GM23338 (cell line): ENCODE measurements at regions not wholly inside any gene's neighbourhood (a gene's known extent, or its start where the extent isn't known, plus 50 kb on each side); places are given as distances from the start of the nearest gene placed in this dataset.

Source experiments
- ATAC-seq: fragments of 200-7000 bp; cut with Tn5 transposase; 3 replicates; pipeline ENCODE4 v1.9.1; 2020
- DNase-seq: peaks from one replicate; pipeline ENCODE4 v3.0.0-alpha.2; 2015; ENCODE audit warnings: low spot score
- H2AFZ ChIP-seq: fragments of 200-600 bp; sonication (generic); 2 replicates; pipeline ENCODE4 v1.8.0; 2016; ENCODE audit warnings: antibody characterized with exemption, mild to moderate bottlenecking, moderate library complexity
- H3F3A ChIP-seq: fragments of 200-600 bp; sonication (generic); replicated peaks from 2 replicates; pipeline ENCODE4 v1.8.0; 2017; ENCODE audit warnings: antibody characterized with exemption, mixed run types, low read depth
- H3K27ac ChIP-seq: fragments of 200-600 bp; sonication (generic); 2 replicates; pipeline ENCODE4 v1.6.1; 2016; ENCODE audit warnings: low read depth
- H3K27me3 ChIP-seq: fragments of 200-600 bp; sonication (generic); 2 replicates; pipeline ENCODE4 v1.8.0; 2016; ENCODE audit warnings: mild to moderate bottlenecking, mixed run types, moderate library complexity; ENCODE audit not compliant: insufficient read depth
- H3K36me3 ChIP-seq: fragments of 200-600 bp; sonication (generic); 2 replicates; pipeline ENCODE4 v1.8.0; 2016; ENCODE audit warnings: mild to moderate bottlenecking; ENCODE audit not compliant: insufficient read depth
- H3K4me1 ChIP-seq: fragments of 200-600 bp; sonication (generic); 2 replicates; pipeline ENCODE4 v1.8.0; 2016; ENCODE audit warnings: mild to moderate bottlenecking, moderate library complexity; ENCODE audit not compliant: insufficient read depth
- H3K4me2 ChIP-seq: fragments of 200-600 bp; sonication (generic); 2 replicates; pipeline ENCODE4 v1.7.1; 2017; ENCODE audit warnings: mixed run types
- H3K4me3 ChIP-seq: fragments of 200-600 bp; sonication (generic); 2 replicates; pipeline ENCODE4 v1.6.1; 2016; ENCODE audit warnings: mixed run types
- H3K79me2 ChIP-seq: fragments of 200-600 bp; sonication (generic); replicated peaks from 2 replicates; pipeline ENCODE4 v1.8.0; 2017; ENCODE audit warnings: mild to moderate bottlenecking; ENCODE audit not compliant: insufficient read depth
- H3K9me2 ChIP-seq: fragments of 200-600 bp; sonication (generic); 2 replicates; pipeline ENCODE4 v1.8.0; 2017; ENCODE audit not compliant: insufficient read depth
- H4K20me1 ChIP-seq: fragments of 200-600 bp; sonication (generic); replicated peaks from 2 replicates; pipeline ENCODE4 v1.8.0; 2017; ENCODE audit warnings: mild to moderate bottlenecking; ENCODE audit not compliant: insufficient read depth
- H3K27ac Mint-ChIP-seq: 2 replicates; pipeline ENCODE4 v1.8.0; 2020; ENCODE audit warnings: inconsistent platforms, mild to moderate bottlenecking, moderate library complexity, mixed read lengths
- H3K27me3 Mint-ChIP-seq: 3 replicates; pipeline ENCODE4 v1.8.0; 2022; ENCODE audit warnings: low read depth, mild to moderate bottlenecking, moderate library complexity, mixed read lengths, inconsistent platforms; ENCODE audit not compliant: insufficient read depth, poor library complexity
- H3K36me3 Mint-ChIP-seq: 3 replicates; pipeline ENCODE4 v1.8.0; 2021; ENCODE audit warnings: low read depth, mild to moderate bottlenecking, inconsistent platforms, moderate library complexity, mixed read lengths
- H3K4me1 Mint-ChIP-seq: 3 replicates; pipeline ENCODE4 v1.8.0; 2020; ENCODE audit warnings: mild to moderate bottlenecking, inconsistent platforms, mixed read lengths
- H3K4me3 Mint-ChIP-seq: 3 replicates; pipeline ENCODE4 v1.8.0; 2021; ENCODE audit warnings: moderate library complexity, mild to moderate bottlenecking, inconsistent platforms, mixed read lengths
- H3K9me3 Mint-ChIP-seq: 3 replicates; pipeline ENCODE4 v1.8.0; 2020; ENCODE audit warnings: moderate library complexity, mild to moderate bottlenecking, inconsistent platforms, mixed read lengths
- CREB1 ChIP-seq: fragments of 250-450 bp; sonication (Bioruptor Pico); IDR thresholded peaks from 2 replicates; pipeline ENCODE4 v1.5.0; 2020; ENCODE audit warnings: low read depth, mild to moderate bottlenecking, moderate library complexity
- CTCF ChIP-seq, 2 experiments: fragments of 200-600 bp in 1 of 2; sonication (generic) in 1 of 2; conservative IDR thresholded peaks; 2 replicates each; pipeline versions ENCODE4 v1.5.1 to v1.6.1; 2016 to 2017; ENCODE audit warnings: antibody characterized with exemption in 2 of 2, low read depth in 2 of 2, mild to moderate bottlenecking in 2 of 2, moderate library complexity in 1 of 2
- EZH2 ChIP-seq: fragments of 200-600 bp; sonication (generic); IDR thresholded peaks from one replicate; pipeline ENCODE4 v1.8.0; 2017; ENCODE audit warnings: antibody characterized with exemption, mild to moderate bottlenecking, low read depth; ENCODE audit not compliant: unreplicated experiment
- EZH2phosphoT487 ChIP-seq: fragments of 200-600 bp; sonication (generic); IDR thresholded peaks from one replicate; pipeline ENCODE4 v1.8.1; 2018; ENCODE audit warnings: antibody characterized with exemption; ENCODE audit not compliant: unreplicated experiment
- JUNB ChIP-seq: IDR thresholded peaks from one replicate; pipeline ENCODE4 v1.6.1; 2016; ENCODE audit warnings: antibody characterized with exemption; ENCODE audit not compliant: unreplicated experiment
- POLR2AphosphoS5 ChIP-seq: IDR thresholded peaks from 2 replicates; pipeline ENCODE4 v1.6.1; 2016; ENCODE audit warnings: antibody characterized with exemption, low read depth
- REST ChIP-seq: IDR thresholded peaks from one replicate; pipeline ENCODE4 v1.6.1; 2018; ENCODE audit warnings: antibody characterized with exemption; ENCODE audit not compliant: unreplicated experiment
- STAT1 ChIP-seq: IDR thresholded peaks from one replicate; pipeline ENCODE4 v1.6.1; 2016; ENCODE audit warnings: antibody characterized with exemption; ENCODE audit not compliant: unreplicated experiment
- ZNF331 ChIP-seq: fragments of 250-450 bp; sonication (Bioruptor Pico); IDR thresholded peaks from 2 replicates; pipeline ENCODE4 v1.5.0; 2020; ENCODE audit warnings: low read depth, mild to moderate bottlenecking, moderate library complexity
- ZNF462 ChIP-seq: fragments of 250-450 bp; sonication (Bioruptor Pico); IDR thresholded peaks from 2 replicates; pipeline ENCODE4 v1.5.0; 2020; ENCODE audit warnings: mild to moderate bottlenecking, moderate library complexity

DNA sequence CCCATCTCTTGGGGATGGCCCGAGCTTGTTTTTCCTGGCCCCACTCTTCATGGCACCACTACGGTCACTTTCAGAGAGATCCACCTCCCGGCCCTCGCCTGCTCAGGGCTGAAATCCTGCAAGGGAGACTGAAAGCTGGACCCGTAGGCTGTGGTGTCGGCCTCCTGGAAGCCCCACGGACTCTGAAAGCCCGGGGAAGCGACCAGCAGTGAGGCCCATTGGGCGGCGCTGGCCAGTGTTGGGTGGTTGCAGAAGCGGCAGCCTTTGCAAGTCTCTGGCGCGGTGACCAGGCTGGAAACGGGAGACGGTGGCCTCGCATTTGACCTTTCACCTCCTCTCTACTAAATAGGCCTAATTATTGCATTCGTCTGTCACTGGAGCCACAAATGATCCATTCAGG is 186.0 kb upstream of the FOXF1 start (continued):
- no peak for TF ChIP-seq STAT1
- TF ChIP-seq ZNF331 (CRISPR knock-in tag), result no peak
- no peak for TF ChIP-seq CTCF (conservative IDR thresholded peaks at IDR 0.05; ENCODE audit: low read depth in 2 of 2)
- no peak for TF ChIP-seq REST
- TF ChIP-seq EZH2, result no peak
- no peak for TF ChIP-seq POLR2AphosphoS5
- TF ChIP-seq JUNB, result no peak

GRCh38 chr16:86325360-86325759 is 185.0 kb upstream of the FOXF1 start:
- Mint-ChIP-seq H3K36me3 (no peaks in the 10 kb centered on the region), H3K4me1 (no peaks in the 10 kb centered on the region), H3K9me3 (peaks cover 2% of the 10 kb centered on the region; the same call in 2 of the 3 replicates), H3K27ac (no peak overlapping the region), H3K27me3 (peaks cover 7% of the 10 kb centered on the region), H3K4me3 (no peak overlapping the region)
- Histone ChIP-seq H3K4me3 (no peak overlapping the region), H3K4me2 (no peak overlapping the region), H3K4me1 (no peaks in the 10 kb centered on the region), H3K79me2 (no peaks in the 10 kb centered on the region), H2AFZ (no peak overlapping the region), H3K9me2 (no peaks in the 10 kb centered on the region), H4K20me1 (no peaks in the 10 kb centered on the region), H3K27me3 (no peaks in the 10 kb centered on the region), H3K36me3 (no peaks in the 10 kb centered on the region), H3K27ac (no peak overlapping the region), H3F3A (no peaks in the 10 kb centered on the region)
- ATAC-seq, result no peak
- DNase-seq, result no peak
- TF ChIP-seq CREB1, result no peak

- no peaks in the 10 kb centered on the region for H4K20me1 ChIP-seq
- H3K27ac Mint-ChIP-seq, result no peak overlapping the region
- no peaks in the 10 kb centered on the region for H3F3A ChIP-seq
- no peak overlapping the region for H2AFZ ChIP-seq
- H3K36me3 Mint-ChIP-seq, result no peaks in the 10 kb centered on the region
- H3K27ac ChIP-seq, result no peak overlapping the region
- peaks cover 7% of the 10 kb centered on the region for H3K27me3 Mint-ChIP-seq
- no peaks in the 10 kb centered on the region for H3K4me1 ChIP-seq
- no peaks in the 10 kb centered on the region for H3K9me2 ChIP-seq
- no peaks in the 10 kb centered on the region for H3K27me3 ChIP-seq
- DNase-seq, result no peak
- no peak for ATAC-seq
- peaks cover 2% of the 10 kb centered on the region; the same call in 2 of the 3 replicates for H3K9me3 Mint-ChIP-seq
- no peaks in the 10 kb centered on the region for H3K36me3 ChIP-seq
- no peaks in the 10 kb centered on the region for H3K4me1 Mint-ChIP-seq
- no peak overlapping the region for H3K4me3 ChIP-seq
- no peak overlapping the region for H3K4me2 ChIP-seq
- H3K79me2 ChIP-seq, result no peaks in the 10 kb centered on the region
- H3K4me3 Mint-ChIP-seq, result no peak overlapping the region
- TF ChIP-seq ZNF462 (CRISPR knock-in tag), result no peak
- TF ChIP-seq ZNF331 (CRISPR knock-in tag), result no peak
- no peak for TF ChIP-seq EZH2phosphoT487
- no peak for TF ChIP-seq POLR2AphosphoS5
Measured at GRCh38 chr16:86325895-86326294, 184.4 kb upstream of the FOXF1 start.
